HG03354 (cell line): ENCODE measurements at regions not wholly inside any gene's neighbourhood (a gene's known extent, or its start where the extent isn't known, plus 50 kb on each side); places are given as distances from the start of the nearest gene placed in this dataset.

Experiments used
- ATAC-seq: cut with Tn5 transposase; IDR thresholded peaks from one replicate; pipeline ENCODE4 v1.9.1; 2021; ENCODE audit warnings: mild to moderate bottlenecking; ENCODE audit not compliant: unreplicated experiment, poor library complexity, severe bottlenecking

DNA sequence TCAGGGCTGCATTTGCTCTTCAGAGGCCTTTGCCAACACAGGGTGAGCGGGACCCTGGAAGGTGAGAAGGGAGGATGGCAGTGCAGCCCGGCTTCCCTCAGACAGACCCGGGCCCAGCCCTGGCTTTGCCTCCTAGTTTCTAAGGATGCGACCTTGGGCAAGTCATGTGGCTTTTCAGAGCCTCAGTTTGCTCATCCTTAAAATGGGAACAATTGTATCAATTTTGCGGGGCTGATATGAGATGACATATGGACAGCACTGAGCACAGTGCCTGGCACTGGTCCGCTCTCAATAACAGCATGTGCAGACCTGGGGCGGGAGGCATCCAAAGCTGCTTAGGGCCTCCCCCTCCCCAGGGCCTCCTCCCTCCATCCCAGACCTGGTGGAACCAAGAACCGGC is 74.7 kb upstream of the THY1 start:
- ATAC-seq, result no peak

- no peak for ATAC-seq
Measured at GRCh38 chr11:119496997-119497396, 74.0 kb upstream of the THY1 start.

GRCh38 chr11:119496469-119496868 is 73.5 kb upstream of the THY1 start:
- no peak for ATAC-seq

GRCh38 chr11:119493712-119494111 is 70.7 kb upstream of the THY1 start:
- no peak for ATAC-seq

- no peak for ATAC-seq
Measured at GRCh38 chr11:119491753-119492510, 69.0 kb upstream of the THY1 start.

GRCh38 chr11:119490253-119491006 is 67.5 kb upstream of the THY1 start:
- no peak for ATAC-seq

- ATAC-seq, result no peak
Measured at GRCh38 chr11:119489087-119489486, 66.1 kb upstream of the THY1 start.

DNA sequence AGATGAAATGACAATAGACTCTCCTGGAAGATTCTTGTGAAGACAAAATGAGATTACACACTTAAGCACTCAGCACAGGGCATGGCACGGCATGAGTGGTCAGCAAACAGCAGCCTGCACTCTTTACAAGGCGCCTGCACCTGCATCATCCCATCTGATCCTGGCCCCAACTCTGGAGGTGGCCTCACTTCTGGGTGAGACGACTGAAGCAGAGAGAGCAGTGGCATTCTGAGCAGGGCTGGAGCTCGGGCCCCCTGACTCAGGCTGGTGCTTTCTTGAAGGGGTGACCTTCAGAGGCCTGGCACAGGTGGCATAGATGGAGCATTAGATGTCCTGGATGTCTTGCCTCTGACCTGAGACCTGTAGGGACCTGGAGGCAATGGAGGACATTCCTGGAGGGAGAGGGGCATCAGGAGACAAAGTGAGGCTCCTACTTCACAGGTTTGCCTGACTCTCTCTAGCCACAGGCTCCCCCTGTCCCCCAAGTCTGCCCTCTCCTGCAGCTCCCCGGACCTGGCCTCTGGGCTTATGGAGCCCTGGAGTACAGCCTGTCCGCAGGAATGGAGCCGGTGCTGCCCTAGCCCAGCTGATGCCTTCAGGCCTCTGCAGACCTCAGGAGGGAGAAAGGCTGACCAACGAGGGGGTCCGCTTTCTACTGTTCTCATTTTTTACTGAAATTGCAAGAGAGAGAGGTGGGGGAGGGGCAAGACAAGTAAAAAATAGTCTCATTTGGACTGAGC is 65.5 kb upstream of the THY1 start:
- no peak for ATAC-seq

DNA sequence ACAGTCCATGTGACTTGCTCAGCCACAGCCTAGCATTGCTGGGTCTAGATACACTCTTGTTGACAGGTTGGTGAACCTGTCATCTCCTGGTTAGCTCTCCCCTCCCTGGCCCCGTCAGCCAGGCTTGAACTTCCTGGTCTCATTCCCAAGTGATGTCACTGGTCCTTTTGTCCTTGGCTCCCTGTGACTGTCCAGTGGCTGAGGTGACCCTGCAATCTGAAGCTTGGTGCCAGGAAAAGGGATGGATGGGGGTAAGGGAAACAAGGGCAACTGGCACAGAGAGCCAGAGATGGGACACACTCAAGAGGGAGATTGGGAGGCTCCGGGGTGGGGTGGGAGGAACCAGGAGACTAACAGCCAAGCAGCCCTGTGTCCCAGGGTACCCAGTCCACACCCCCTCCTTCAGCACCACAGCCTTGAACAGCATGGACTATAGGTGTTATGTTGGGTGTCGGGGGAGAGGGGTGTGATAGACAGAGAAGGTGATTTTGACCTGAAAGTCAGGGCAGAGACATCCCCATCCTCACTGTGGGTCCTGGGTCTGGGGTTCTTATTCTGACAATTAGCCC is 63.8 kb upstream of the THY1 start:
- ATAC-seq, result no peak

- no peak for ATAC-seq
Measured at GRCh38 chr11:119486016-119486415, 63.0 kb upstream of the THY1 start.

DNA sequence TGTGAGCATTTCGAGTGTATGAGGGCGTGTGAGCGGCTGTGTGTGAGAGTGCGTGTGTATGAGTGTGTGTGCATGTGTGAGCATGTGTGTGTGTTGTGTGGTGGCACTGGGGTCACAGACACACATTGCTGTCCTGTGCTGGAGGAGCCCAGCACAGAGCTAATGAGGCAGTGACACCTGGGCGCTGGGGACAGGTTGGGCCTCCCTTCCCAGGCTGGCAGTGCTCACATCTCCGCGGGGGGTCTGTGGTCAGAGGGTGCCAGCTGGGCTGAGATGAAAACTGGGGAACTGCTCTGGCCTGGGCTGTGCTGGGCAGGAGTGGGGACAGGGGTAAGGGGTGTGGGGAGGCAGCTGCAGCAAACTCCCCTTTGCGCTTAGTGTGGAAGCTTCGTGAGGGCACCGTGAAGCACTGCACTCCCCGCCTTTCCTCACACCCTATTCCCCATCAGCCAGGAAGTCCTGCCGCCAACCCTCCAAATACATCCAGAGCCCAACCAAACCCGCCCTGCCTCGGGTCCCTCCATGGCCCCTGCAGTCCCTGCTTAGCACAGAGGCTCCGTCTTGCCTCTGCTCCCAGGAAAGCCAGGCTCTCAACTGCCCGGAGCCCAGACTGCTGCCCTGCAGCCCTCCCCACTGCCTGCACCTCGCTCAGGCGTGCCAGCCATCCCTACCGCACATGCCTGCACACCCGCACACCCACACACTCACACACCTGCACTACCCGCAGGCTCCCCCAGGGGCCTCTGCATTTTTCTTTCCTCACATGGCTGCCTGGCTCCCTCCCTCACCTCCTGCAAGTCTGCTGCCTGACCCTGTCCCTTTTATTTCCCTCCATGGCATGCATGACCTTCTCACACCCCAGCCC is 62.0 kb upstream of the THY1 start:
- no peak for ATAC-seq

DNA sequence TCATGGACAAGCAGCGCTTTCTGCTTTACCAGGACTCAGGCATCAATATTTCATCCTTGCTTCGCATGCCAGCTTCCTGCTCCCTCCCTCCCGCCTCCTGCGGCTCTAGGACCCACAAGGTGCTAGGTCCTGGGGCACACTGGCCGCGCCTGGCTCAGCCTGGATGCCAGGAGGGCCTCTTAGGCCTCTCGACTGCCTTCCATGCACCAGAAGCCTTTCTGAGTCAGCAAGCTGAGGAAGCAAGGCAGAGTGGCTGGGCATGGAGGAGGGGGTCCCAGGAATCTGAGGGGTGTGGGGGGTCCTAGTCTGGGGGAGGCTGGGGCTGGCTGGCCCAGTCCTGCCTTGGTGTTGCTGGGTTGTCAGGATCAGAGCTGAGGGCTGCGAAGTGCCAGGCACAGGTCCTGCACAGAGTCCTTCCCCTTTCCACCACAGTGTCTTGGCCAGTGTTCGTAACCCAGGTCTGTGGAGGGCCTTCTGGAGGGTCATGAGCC is 61.0 kb upstream of the THY1 start:
- no peak for ATAC-seq

DNA sequence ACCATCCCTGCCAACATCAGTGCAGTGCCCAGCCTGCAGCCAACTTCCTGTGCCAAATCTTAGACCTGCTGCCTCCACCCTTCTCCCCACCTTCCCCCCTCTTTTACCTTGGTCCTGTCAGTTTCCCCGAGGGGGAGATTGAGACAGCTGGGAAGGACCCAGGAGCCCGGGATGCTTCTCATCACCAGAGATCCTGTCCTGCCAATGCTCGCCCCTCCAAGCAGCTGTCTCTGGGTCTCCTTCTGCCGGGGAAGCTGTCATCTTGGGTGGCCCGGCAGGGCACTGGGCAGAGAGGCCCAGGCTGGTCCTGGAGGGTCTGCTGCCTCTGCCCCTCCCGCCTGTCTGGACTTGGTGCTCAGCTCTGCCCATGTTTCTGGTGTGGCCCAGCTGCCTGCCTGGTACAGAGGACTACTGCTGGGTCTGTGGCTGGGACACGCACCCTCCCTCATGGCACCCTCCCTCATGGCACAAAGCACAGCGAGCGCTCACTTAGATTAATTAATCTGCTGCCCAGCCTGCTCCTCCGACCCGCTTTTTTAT is 60.4 kb upstream of the THY1 start:
- no peak for ATAC-seq

DNA sequence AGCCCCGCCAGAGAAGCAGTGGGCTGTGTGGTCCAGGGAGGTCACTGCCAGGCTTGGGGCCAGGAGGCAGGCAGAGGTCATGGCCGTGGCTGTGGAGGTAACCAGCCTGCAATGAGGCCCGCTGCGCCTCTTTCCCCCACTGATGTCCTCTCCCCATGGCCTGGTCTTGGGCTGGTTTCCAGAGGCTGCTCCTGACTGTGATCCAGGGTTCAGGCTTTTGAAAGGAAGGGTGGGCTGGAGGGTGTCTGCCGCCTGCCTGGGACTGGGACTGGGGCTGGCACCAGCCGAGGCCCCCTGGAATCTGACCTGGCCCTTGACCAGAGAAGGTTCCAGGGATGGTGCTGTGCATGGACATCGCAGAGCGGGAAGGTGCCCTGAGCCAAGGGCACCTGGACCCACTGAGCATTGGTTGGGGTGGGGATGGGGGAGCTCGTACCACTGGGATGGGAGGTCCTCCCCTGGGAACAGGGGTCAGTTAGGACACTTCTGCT is 59.6 kb upstream of the THY1 start:
- ATAC-seq, result no peak

DNA sequence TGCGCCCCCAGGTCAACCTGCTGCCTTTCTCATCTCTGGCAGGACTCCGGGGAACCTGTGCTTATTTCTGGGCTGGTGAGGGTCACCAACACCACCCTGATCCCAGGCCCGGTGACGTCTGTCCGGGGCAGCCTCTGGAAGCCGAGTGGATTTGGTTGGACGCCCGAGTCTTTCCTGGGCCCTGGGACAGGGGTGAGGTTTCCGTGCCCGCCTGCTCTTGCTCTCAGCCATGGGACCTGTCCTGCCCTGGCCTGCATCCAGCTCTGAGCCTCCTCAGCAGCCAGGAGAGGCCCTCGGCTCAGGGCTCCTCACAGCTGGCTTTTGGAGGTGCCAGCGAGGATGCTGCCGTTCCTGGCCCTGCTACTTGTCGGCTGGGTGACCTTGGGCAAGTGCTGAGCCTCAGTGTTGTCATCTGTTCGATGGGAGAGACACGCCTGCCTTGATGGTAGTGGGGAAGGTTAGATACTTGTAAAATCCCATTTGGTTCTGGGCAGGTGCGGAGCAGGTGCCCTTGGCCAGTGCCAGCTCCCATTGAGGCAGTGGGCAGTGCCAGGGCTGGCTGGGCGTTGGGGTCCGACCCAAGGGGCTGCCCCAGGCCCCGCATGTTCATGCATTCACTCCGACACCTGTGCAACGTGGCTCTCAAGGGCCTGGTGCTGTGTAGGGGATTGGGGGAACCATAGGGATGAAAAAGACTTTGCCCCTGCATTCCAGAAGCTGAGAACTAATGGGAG is 58.9 kb upstream of the THY1 start:
- no peak for ATAC-seq

DNA sequence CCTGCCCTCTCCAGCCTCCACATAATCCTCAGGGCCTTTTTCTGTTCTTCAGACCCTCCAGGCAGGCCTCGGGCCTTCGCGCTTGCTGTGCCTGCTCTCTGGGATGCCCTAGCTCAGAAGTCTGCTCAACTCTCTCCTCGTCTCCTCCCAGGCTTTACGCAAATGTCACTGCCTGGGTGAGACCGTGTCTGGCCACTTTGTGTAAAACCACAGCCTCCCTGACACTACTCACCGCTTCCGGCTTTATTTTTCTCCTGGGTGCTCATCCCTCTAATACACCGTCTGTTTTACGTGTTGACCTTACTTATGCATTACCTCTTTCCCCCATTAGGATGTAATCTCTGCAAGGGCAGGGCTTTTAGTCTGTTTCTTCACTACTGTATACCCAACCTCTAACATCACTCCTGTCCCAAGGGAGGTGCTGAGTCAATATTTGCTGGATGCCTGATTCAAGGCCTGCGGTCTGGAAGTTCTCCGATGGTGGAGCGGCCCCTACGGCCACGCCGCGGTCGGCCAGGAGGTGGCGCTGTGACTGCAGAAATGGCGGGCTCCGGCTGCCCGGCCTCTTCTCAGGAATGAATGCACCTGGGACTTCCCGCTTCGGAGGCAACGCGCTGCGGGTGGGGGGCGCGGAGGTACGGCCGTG is 58.2 kb upstream of the THY1 start:
- ATAC-seq, result no peak

DNA sequence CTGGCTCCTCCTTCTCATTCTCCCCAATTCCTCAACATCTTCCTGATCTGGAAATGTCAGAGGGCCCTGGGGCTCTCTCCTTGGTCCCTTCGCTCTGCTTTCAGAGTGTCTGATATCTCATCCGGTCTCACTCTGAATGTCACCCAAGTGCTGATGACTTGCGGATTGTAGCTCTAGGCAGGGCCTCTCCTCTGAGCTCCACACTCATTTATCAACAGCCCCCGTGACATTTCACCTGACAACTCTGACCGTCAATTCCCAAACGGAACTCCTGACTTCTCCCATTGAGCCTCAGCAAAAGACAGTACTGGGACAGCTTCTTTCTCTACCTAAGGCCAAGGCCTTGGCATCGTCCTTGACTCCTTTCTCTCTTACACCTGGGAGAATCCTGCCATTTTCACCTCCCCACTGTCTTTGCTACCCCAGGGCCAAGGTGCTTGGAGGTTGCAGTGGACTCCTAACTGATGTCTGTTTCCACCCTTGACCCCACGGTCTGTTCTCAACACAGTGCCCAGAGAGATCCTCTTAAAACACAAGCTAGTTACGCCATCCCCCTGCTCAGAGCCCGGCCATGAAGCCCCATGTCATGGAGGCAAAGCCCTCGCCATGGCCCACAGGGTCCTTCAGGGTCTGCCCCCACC is 57.5 kb upstream of the THY1 start:
- no peak for ATAC-seq
